GOT3 (cell line): ENCODE measurements at regions not wholly inside any gene's neighbourhood (a gene's known extent, or its start where the extent isn't known, plus 50 kb on each side); places are given as distances from the start of the nearest gene placed in this dataset.
"Not testable (repeated sequence)": the region's sequence is repeated elsewhere in the genome, so short reads cannot be mapped to it uniquely, and the experiment has no call there.

ENCODE experiments used
- DNase-seq: peaks from one replicate; lab custom pipeline; 2025; ENCODE audit warnings: mixed read lengths; lab: John Stamatoyannopoulos, UW

DNA sequence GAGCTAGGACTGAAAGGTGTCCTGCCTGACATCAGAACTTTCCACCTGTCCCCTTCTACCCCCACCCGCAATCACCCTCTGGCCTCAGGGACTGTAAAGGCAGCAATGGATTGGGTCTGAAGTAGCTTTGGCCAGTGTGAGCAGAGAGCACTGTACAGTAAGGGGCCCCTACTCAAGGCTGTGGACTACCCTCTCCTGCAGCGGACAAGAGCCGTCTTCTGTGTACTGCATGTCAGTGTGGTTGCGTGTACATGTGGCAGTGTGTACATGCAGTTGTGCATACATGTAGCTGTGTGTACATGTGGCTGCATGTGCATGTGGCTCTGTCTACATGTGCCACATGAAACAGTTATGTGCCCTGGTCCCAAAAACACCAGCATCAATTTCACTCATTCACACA lies 205.9 kb upstream of the LINGO1 start:
- DNase-seq, result no peak

DNA sequence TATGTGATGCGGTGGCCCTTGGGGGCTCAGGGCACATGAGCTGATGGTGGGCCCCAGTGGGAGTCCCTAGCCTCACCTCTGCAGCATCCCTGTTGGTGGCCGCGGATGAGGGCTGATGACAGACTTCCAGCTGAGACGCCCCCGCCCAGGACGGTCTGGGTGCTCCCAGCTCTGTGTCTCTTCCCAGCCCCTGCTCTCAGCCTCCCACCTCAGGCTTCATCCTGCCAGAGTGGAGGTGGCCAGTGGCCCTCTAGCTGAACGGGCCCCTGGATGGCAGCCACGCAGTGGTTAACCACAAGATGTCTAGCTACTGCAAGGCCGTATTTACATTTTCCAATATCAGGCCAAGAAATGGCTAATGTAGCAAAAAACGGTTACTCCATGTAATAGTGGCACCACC lies 205.3 kb upstream of the LINGO1 start:
- DNase-seq, result no peak

GRCh38 chr15:77837649-77838025 lies 204.9 kb upstream of the LINGO1 start:
- no peak for DNase-seq

GRCh38 chr15:77836906-77837648 lies 204.4 kb upstream of the LINGO1 start:
- no peak for DNase-seq

GRCh38 chr15:77836121-77836692 lies 203.5 kb upstream of the LINGO1 start:
- DNase-seq, result no peak

DNA sequence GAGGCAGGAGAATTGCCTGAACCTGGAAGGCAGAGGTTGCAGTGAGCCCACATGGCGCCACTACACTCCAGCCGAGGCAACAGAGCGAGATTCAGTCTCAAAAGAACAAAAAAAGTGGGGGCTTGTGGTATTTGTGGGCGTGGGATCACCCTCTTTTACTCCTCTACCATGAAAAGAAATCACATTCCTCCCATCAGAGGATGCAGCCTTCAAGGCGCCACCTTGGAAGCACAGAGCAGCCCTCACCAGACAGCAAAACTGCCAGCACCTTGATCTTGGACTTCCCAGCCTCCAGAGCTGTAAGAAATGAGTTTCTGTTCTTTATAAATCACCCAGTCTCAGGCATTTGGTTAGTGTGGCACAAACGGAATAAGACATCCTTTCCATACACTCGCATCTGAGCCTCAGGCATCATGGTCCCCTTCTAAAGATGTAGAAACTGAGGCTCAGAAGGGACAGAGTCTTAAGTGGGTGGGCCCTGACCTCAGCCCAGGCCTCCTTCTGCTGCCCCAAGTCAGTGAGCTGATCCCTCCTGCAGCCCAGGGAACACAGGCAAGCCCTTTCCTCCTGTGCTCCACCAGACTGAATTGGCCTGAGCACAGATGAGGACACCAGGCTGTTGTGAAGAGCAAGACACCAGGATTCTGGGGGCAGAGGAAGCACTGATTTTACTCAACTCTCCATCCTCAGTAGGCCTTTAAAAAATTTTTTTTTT lies 201.7 kb upstream of the LINGO1 start:
- no peak for DNase-seq

DNA sequence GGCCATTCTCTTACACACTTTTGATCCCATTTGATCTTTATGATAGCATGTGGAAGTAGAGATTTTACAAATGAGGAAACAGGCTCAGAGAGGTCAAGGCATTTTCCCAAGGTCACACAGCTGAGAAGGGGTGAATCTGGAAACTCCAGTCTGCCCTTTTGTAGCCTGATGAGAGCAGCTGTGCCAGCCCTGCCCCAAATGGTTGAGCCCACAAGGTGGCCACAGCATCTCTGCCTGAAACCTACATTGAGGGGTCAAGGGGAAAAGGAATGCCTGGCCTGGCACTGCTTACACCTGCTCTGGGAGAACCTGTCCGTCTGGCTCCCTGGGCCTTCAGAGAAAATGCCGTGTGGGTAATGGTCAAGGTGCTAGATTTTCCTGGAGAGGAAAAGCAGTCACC lies 200.2 kb upstream of the LINGO1 start:
- DNase-seq, result no peak

DNA sequence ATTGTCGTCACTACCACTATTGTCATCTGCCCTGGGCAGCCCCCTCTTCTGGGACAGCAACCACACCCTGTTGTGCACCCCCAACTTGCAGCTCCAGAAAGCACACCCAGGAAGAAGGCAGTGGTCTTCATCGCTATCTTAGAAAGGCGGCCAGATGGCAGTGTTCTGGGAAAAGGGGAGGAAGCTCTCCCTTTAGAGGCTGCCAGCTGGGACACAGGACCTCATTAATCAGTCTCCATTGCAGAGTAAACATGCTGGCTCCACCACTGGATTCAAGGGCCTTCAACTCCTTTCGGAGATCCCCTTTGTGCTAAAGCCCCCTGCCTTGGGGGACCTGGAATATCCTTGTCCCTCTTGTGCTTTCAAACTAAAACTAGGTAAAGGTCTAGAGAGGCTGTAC lies 199.3 kb upstream of the LINGO1 start:
- no peak for DNase-seq

- no peak for DNase-seq
Measured at GRCh38 chr15:77830051-77830468, 197.3 kb upstream of the LINGO1 start.

- DNase-seq, result not testable (repeated sequence)
Measured at GRCh38 chr15:77829331-77829730, 196.6 kb upstream of the LINGO1 start.

- no peak for DNase-seq
Measured at GRCh38 chr15:77827860-77828259, 195.1 kb upstream of the LINGO1 start.

DNA sequence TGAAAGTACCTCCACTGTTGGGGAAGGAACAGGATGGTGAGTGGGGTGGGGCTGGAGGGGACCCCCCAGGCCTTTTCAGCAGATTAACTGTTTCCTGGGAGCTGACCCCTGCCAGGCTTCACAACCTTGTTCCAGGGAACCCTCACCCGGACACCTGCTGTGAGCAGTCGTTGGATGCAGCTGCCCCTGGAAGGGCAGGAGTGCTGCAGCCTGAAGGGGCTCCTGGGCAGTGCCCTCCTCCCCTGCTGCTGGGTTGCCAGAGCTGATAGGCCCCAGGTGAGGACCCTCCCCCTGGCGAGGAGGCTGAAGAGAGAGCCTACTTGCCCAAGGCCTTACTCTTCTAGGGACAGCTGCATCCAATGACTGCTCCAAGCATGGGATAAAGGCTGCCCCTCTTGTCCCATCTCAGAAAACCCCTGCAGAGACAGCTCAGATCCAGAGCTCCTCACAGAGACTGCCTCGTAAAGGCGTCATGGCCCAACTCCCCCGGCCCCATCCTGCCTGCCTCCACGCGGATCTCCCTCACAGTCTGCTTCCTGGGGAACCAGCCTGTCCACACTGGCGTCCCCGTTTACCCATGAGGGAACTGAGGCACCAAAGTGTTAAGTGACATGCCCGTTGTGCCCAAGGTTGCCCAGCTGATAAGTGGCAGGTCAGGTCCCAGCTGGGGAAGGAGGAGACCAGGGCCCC lies 193.4 kb upstream of the LINGO1 start:
- DNase-seq, result no peak

DNA sequence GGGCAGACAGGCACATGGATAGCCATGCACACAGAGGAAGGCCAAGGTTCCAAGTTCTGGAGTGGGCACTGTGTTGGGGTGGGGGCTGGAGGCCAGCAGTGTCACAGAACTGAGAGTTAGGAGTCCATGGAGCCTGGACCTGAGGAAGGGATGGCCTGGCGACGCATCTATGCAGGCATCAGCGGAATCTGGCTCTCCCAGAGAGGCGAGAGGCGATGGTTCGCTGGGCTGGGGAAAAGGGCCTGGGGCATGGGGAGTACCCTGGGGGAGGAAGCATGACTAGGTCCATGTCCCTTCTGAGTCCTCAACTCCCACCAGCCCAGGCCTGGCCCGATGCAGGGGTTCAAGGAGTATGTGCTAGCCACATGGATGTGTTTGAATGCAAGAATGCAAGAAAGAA lies 192.8 kb upstream of the LINGO1 start:
- DNase-seq, result no peak

DNA sequence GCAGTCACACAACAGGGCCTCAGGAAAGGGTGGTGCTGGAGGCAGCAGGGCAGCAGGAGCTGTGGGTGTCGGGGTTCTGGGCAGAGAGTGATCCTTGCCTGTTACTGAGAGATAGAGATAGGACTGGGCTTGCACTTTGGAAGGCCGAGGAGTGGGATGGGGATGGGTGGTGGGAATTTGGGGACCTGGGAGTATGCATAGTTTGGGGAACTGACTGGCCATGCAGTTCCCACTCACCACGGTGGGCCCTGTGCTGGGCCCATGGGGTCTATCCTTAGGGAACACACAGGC lies 192.5 kb upstream of the LINGO1 start:
- DNase-seq, result no peak

GRCh38 chr15:77824361-77825251 lies 191.9 kb upstream of the LINGO1 start:
- DNase-seq, result no peak

DNA sequence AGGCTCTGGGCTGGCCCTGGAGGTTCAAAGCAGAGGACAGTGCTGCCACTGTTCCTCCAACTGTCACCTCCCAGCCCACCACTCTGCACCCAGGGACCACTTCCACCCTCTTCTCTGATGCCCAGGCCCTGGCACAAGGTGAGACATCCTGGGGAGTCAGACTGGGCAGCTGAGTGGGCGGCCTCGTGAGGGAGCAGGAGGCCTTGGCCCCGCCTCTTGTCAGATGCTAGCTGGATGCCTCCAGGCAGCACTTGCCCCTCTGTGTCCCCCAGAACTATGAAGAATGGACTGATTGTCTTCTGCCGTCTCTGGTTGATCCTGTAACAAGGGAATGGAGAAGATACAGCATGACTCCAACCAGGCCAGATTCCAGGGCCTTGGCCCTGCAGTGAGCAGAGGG lies 191.0 kb upstream of the LINGO1 start:
- no peak for DNase-seq

DNA sequence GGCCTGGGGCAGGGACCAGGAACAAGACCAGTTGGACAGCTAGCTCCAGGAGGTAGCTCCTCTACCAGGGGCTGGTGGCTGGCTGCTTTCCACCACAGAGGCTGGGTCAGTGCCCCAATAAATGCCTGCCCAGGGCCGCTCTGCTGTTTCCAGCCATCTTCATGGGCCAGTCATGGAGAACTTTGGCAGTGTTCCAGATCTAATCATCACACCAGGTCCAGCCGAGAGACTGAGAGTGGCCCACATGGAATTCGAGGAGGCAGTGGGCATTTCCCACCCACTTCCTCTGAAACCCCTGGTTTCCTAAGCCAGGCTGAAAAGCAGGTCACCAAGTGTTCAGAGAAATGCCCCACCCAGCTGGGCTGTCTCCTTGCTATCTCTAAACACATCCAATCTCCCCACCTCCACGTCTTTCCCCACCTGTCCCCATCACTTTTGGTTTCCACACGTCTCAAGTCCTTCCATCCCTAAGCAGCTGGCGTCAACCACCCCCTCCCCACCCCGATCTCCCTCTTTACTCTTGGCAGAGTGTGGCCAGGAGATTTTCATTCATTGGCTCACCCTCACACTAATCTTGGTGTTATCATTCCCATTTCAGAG lies 190.0 kb upstream of the LINGO1 start:
- no peak for DNase-seq

GRCh38 chr15:77821959-77822256 lies 189.2 kb upstream of the LINGO1 start:
- DNase-seq, result no peak

DNA sequence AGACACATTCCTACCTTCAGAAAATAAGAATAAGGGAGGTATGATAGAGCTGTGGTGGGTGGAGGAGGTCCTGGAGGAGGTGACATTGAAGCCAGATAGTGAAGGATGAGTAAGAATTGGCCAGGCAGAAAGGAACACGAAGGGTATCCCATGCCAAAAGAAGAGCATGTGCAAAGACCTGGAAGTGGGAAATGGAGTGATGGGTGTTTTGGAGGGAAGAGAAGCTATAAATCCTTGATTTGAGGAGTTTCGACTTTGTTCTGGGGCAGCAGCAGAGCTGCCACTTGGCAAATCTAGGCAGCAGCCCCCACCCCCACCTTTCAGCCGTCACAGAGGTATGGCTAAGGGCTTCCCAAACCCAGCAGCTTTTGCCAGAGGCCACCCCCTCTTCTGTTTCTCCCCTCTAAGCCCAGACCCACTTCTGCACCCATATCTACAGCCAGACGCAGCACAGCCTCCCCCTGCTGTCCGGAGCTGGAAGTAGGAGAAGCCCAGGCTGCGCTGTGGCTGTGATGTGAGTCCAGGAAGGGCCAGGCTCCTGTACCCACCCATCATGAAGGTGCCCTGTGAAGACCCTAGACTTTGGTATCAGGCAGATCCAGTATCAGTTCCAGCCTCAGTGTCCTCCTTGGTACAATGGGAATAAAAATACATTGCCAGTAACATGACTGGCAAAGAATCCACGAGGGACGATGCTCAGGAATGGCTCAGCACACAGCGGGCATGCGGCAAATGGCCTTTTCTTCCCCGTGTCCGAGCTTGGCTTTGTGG lies 188.7 kb upstream of the LINGO1 start:
- DNase-seq, result no peak

- DNase-seq, result no peak
Measured at GRCh38 chr15:77819851-77820728, 187.4 kb upstream of the LINGO1 start.
